Left lung (tissue), 4 donors: ENCODE measurements at regions not wholly inside any gene's neighbourhood (a gene's known extent, or its start where the extent isn't known, plus 50 kb on each side); places are given as distances from the start of the nearest gene placed in this dataset.

Experiments used
- ATAC-seq: fragments of 200-7000 bp; cut with Tn5 transposase; one replicate; pipeline ENCODE4 v1.9.1; 2020; ENCODE audit warnings: moderate library complexity
- DNase-seq, 4 donors: peaks; one replicate each; pipeline ENCODE4 v3.0.0-alpha.2; 2013 to 2020
- H3K27ac ChIP-seq, 2 donors: fragments of 200-600 bp; sonication (generic) in 1 of 2; one replicate each; pipeline versions ENCODE4 v1.5.0 to v1.8.0; 2020 to 2021
- H3K27me3 ChIP-seq, 2 donors: fragments of 200-600 bp; sonication (generic) in 1 of 2; one replicate each; pipeline versions ENCODE4 v1.5.0 to v1.8.0; 2020 to 2021
- H3K36me3 ChIP-seq, 2 donors: fragments of 200-600 bp; sonication (generic) in 1 of 2; one replicate each; pipeline versions ENCODE4 v1.5.0 to v1.8.0; 2020 to 2021
- H3K4me1 ChIP-seq, 2 donors: fragments of 200-600 bp; one replicate each; pipeline ENCODE4 v1.8.0; 2021
- H3K4me3 ChIP-seq, 2 donors: fragments of 200-600 bp; sonication (generic) in 1 of 2; one replicate each; pipeline versions ENCODE4 v1.5.0 to v1.8.0; 2020 to 2021; ENCODE audit warnings: mild to moderate bottlenecking in 1 of 2
- H3K9me3 ChIP-seq, 2 donors: fragments of 200-600 bp; sonication (generic) in 1 of 2; one replicate each; pipeline versions ENCODE4 v1.5.0 to v1.8.0; 2020 to 2021
- intact Hi-C, 2 donors: fragments of 100-400 bp; cut with DNase I; formaldehyde crosslinking; loops; one replicate each; pipeline versions ENCODE4 v1.11.2 to v1.14.2; 2022
- TF ChIP-seq, protein P1 (sequence below), 2 donors: fragments of 200-600 bp; sonication (generic) in 1 of 2; IDR thresholded peaks; one replicate each; pipeline versions ENCODE4 v1.5.0 to v1.8.0; 2021; ENCODE audit warnings: antibody characterized with exemption in 2 of 2
- donor health status: DM: no; HTN: yes; CAD: no.
- donor health status: DM: no; HTN: no; CAD: no.

DNA sequence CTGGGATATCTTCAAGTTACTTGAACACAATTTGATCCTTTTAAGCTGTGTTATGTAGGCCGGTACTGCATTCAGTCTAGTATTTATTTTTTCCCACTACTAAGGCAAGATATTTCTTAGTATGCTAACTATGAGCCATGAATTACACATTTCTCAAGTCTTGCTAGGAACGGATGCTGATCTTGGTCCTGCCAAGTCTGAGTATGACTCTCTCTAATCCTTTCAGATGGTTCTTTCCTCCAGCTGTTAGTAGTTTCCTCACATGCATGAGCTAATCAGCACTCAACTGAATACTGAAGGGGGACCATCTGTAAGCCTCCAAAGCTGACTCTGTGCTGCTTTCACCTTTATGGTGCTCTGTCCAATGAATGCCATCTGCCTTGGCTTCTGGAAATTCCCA, 460.3 kb downstream of the KCTD12 start:
- H3K9me3 ChIP-seq: no peaks in the 10 kb centered on the region
- TF ChIP-seq, protein P1, sequence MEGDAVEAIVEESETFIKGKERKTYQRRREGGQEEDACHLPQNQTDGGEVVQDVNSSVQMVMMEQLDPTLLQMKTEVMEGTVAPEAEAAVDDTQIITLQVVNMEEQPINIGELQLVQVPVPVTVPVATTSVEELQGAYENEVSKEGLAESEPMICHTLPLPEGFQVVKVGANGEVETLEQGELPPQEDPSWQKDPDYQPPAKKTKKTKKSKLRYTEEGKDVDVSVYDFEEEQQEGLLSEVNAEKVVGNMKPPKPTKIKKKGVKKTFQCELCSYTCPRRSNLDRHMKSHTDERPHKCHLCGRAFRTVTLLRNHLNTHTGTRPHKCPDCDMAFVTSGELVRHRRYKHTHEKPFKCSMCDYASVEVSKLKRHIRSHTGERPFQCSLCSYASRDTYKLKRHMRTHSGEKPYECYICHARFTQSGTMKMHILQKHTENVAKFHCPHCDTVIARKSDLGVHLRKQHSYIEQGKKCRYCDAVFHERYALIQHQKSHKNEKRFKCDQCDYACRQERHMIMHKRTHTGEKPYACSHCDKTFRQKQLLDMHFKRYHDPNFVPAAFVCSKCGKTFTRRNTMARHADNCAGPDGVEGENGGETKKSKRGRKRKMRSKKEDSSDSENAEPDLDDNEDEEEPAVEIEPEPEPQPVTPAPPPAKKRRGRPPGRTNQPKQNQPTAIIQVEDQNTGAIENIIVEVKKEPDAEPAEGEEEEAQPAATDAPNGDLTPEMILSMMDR (IDR thresholded peaks at IDR 0.05): no peak
- H3K36me3 ChIP-seq: no peaks in the 10 kb centered on the region
- peak in 2 of 4 donors; percentile 58 to 77 for DNase-seq
- H3K27ac ChIP-seq: no peak overlapping the region
- ATAC-seq: peak; percentile 58
- no peak overlapping the region for H3K4me3 ChIP-seq
- intact Hi-C loops: no loop called here
- no peaks in the 10 kb centered on the region for H3K27me3 ChIP-seq
- no peaks in the 10 kb centered on the region for H3K4me1 ChIP-seq

DNA sequence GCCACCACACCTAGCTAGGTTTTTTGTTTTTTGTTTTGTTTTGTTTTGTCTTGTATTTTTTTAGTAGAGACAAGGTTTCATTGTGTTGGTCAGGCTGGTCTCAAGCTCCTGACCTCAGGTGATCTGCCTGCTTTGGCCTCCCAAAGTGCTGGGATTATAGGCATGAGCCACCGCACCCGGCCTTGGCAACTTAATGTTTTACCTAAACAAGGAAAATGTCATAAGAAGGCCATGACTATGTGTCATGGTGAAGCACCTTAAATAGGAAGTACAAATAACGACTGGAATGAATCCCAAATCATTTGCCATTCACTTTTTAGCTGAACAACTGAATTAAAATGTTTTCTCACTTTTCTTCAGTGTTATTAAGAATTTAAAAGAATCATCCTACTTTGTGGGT, 465.2 kb downstream of the KCTD12 start:
- TF ChIP-seq, protein P1 (IDR thresholded peaks at IDR 0.05): no peak
- no peak overlapping the region for H3K27ac ChIP-seq
- no peaks in the 10 kb centered on the region for H3K9me3 ChIP-seq
- H3K4me1 ChIP-seq: no peaks in the 10 kb centered on the region
- H3K4me3 ChIP-seq: no peak overlapping the region
- DNase-seq: no peak
- ATAC-seq: no peak
- no peaks in the 10 kb centered on the region for H3K36me3 ChIP-seq
- H3K27me3 ChIP-seq: no peaks in the 10 kb centered on the region
- intact Hi-C loops: no loop called here

DNA sequence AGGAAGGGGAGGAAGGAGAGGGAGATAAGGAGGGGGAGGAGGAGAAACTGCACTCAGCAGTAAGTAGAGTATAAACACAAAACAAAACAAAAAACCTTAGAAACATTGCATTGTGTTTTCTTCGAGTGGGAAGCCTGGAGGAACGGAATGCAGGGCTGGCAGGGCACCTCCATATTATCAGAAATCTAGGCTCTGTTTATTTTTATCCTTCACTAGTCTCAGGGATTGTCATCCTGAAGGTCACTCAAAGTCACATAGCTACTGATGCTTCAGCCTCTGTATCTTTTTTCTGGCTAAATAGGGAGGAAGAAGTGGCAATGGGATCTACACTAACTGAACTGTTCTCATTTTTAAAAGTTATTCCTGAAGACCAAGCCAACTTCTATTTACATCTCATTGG, 467.8 kb downstream of the KCTD12 start:
- H3K4me3 ChIP-seq: no peak overlapping the region
- no peaks in the 10 kb centered on the region for H3K4me1 ChIP-seq
- H3K27ac ChIP-seq: no peak overlapping the region
- DNase-seq: no peak
- no peaks in the 10 kb centered on the region for H3K9me3 ChIP-seq
- intact Hi-C loops: no loop called here
- no peaks in the 10 kb centered on the region for H3K27me3 ChIP-seq
- TF ChIP-seq, protein P1 (IDR thresholded peaks at IDR 0.05): no peak
- no peak for ATAC-seq
- H3K36me3 ChIP-seq: no peaks in the 10 kb centered on the region

DNA sequence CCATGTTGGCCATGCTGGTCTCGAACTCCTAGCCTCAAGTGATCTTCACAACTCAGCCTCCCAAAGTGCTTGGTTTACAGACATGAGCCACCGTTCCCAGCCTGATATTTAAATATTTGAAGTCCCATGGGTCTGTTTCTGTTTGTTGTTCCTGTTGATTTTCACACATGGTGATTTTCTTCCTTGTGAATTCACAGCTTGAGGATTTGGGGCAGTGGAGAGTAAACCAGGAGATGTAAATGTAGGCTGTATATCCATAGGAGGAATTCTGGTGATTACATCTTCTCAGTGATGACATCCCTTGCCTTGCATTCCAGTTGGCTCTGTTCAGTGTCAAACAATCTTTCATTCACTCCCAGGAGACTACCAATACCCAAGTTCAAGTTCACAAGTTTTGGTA, 471.9 kb downstream of the KCTD12 start:
- DNase-seq (no peak), ATAC-seq (no peak)
- no peaks in the 10 kb centered on the region for H3K9me3 ChIP-seq
- H3K36me3 ChIP-seq: no peaks in the 10 kb centered on the region
- H3K27me3 ChIP-seq: no peaks in the 10 kb centered on the region
- H3K4me1 ChIP-seq: no peaks in the 10 kb centered on the region
- no peak overlapping the region for H3K4me3 ChIP-seq
- TF ChIP-seq, protein P1 (IDR thresholded peaks at IDR 0.05): no peak
- H3K27ac ChIP-seq: no peak overlapping the region
- intact Hi-C loops: no loop called here

DNA sequence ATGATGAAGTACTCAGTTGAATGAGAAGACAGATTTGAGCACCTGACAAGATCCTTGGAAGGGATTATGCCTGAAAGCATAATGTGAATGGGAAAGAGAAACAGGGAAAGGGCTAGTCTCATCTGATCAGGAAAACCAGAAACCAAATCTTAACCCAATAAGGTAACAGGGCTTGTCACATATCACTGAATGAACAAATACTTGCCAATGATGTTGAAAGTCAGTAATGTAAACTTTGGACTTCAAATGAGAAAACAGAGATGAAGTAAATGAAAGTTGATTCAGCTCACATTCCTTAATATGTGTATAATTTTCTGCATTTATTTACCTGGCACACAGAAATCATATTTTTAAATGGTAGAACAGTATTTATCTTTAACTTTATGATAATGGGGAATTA, 480.0 kb downstream of the KCTD12 start:
- H3K27ac ChIP-seq: no peak overlapping the region
- H3K9me3 ChIP-seq: no peaks in the 10 kb centered on the region
- intact Hi-C loops: no loop called here
- no peak for DNase-seq
- H3K4me1 ChIP-seq: no peaks in the 10 kb centered on the region
- no peak for ATAC-seq
- H3K27me3 ChIP-seq: no peaks in the 10 kb centered on the region
- TF ChIP-seq, protein P1 (IDR thresholded peaks at IDR 0.05): no peak
- no peak overlapping the region for H3K4me3 ChIP-seq
- no peaks in the 10 kb centered on the region for H3K36me3 ChIP-seq
